Thymus (tissue), 11 donors: ENCODE measurements at regions not wholly inside any gene's neighbourhood (a gene's known extent, or its start where the extent isn't known, plus 50 kb on each side); places are given as distances from the start of the nearest gene placed in this dataset.

Experiments used
- DNase-seq, 9 donors: peaks; one replicate each; pipeline ENCODE4 v3.0.0-alpha.2; 2013; ENCODE audit warnings: low spot score in 9 of 9, low read depth in 6 of 9, missing footprints in 1 of 9
- H3K27ac ChIP-seq, 2 donors: one replicate each; pipeline ENCODE4 v1.5.1; 2013; ENCODE audit warnings: control low read depth in 1 of 2, low read depth in 1 of 2, low read length in 1 of 2, mild to moderate bottlenecking in 1 of 2, moderate library complexity in 1 of 2
- H3K27me3 ChIP-seq, 2 donors: one replicate each; pipeline ENCODE4 v1.5.1; 2013; ENCODE audit warnings: low read length in 1 of 2; ENCODE audit not compliant: control insufficient read depth in 2 of 2, insufficient read depth in 1 of 2
- H3K36me3 ChIP-seq, 2 donors: one replicate each; pipeline ENCODE4 v1.5.1; 2013; ENCODE audit warnings: low read length in 1 of 2, mild to moderate bottlenecking in 1 of 2, moderate library complexity in 1 of 2; ENCODE audit not compliant: control insufficient read depth in 2 of 2, insufficient read depth in 2 of 2
- H3K4me1 ChIP-seq, 2 donors: one replicate each; pipeline ENCODE4 v1.5.1; 2013; ENCODE audit warnings: low read length in 2 of 2; ENCODE audit not compliant: control insufficient read depth in 2 of 2, insufficient read depth in 2 of 2
- H3K4me3 ChIP-seq, 2 donors: one replicate each; pipeline ENCODE4 v1.5.1; 2013; ENCODE audit warnings: low read length in 2 of 2, control low read depth in 1 of 2, mild to moderate bottlenecking in 1 of 2
- H3K9me3 ChIP-seq, 2 donors: one replicate each; pipeline ENCODE4 v1.5.1; 2013; ENCODE audit warnings: low read length in 1 of 2, mild to moderate bottlenecking in 1 of 2; ENCODE audit not compliant: control insufficient read depth in 2 of 2, insufficient read depth in 1 of 2
- WGBS: extraction: QIAGEN DNeasy Blood & Tissue Kit; methylation state at CpG from one replicate; pipeline ENCODE4 v1.1.7; 2013; 5-methylcytosine and 5-hydroxymethylcytosine counted together
- donor health status: healthy.

GRCh38 chr11:134555510-134555909 is 143.5 kb upstream of the B3GAT1 start:
- no peak overlapping the region for H3K4me3 ChIP-seq
- H3K27me3 ChIP-seq = no peaks in the 10 kb centered on the region
- no peak overlapping the region for H3K27ac ChIP-seq
- no peaks in the 10 kb centered on the region for H3K9me3 ChIP-seq
- no peaks in the 10 kb centered on the region for H3K4me1 ChIP-seq
- DNase-seq = no peak
- 97% methylated on average over 7 of the region's 7 CpGs for WGBS
- H3K36me3 ChIP-seq = no peaks in the 10 kb centered on the region

DNA sequence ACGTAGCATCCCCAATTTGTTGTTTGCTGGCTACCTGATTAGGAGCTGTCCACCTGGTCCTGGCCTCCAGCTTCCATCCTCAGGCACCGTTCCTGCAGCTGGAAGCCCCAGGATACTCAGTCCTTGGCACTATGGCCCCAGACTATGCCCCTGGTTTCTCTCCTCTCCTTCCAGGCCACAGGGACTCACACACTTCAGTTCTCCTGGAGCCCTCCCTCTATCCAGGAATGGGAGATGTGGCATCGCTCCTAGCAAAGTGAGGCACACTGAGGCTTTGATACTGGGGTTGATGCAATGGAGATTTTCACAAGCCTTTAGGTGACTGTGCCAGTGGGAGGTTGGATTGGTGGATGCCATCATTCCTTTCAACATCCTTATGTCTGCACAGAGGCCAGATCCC is 142.8 kb upstream of the B3GAT1 start:
- no peak for DNase-seq
- no peaks in the 10 kb centered on the region for H3K4me1 ChIP-seq
- no peaks in the 10 kb centered on the region for H3K9me3 ChIP-seq
- no peaks in the 10 kb centered on the region for H3K27me3 ChIP-seq
- H3K27ac ChIP-seq = no peak overlapping the region
- H3K4me3 ChIP-seq = no peak overlapping the region
- WGBS = 88% methylated on average over 3 of the region's 3 CpGs
- no peaks in the 10 kb centered on the region for H3K36me3 ChIP-seq

DNA sequence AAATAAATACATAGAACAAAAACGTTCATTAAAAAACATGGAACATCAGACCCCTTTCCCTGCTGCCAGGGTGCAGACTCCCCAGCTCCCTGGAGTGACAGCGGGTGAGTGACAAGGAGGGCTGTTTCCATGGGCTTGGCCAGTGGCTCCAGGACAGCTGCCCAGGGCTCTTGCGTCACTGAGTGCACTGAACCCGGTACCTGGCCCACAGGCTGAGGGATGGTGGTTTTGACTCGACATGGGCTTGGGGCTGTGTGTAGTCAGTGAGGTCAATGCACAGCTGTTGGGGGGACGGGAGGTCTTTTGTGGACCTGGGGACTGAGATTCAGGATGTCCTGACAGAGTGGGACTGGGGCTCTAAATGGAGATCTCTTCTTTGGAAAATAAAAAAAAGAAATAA is 142.1 kb upstream of the B3GAT1 start:
- Histone ChIP-seq H3K4me3 (no peak overlapping the region), H3K27ac (no peak overlapping the region), H3K36me3 (no peaks in the 10 kb centered on the region), H3K27me3 (no peaks in the 10 kb centered on the region), H3K4me1 (no peaks in the 10 kb centered on the region), H3K9me3 (no peaks in the 10 kb centered on the region)
- no peak for DNase-seq
- 87% methylated on average over 6 of the region's 6 CpGs for WGBS

- WGBS = 86% methylated on average over 1 of the region's 1 CpG
- Histone ChIP-seq H3K27me3 (no peaks in the 10 kb centered on the region), H3K4me1 (no peaks in the 10 kb centered on the region), H3K4me3 (no peak overlapping the region), H3K36me3 (no peaks in the 10 kb centered on the region), H3K9me3 (no peaks in the 10 kb centered on the region), H3K27ac (no peak overlapping the region)
- DNase-seq = no peak
These were observed 140.7 kb upstream of the B3GAT1 start for GRCh38 chr11:134552749-134553148.

DNA sequence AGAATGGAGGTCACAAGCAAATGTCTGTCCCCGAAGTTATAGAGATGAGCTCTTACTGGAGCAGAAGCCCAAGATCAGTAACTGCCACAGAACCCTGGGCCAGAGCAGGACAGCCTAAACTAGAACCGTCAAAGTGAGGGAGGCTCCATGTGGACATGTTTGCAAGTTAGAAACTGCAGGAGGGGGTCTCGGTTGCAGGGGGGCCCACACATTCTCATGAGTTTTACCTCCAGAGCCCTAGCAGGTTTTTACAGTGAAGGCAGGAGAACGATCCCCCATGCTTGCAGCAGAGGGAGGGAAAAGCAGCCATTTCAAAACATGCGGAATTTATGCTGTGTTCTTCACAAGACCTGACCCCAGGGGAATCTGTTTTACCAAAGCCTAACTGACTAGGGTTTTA is 133.5 kb upstream of the B3GAT1 start:
- H3K27ac ChIP-seq = no peak overlapping the region
- peaks cover 0 to 3% of the 10 kb centered on the region in 2 donors for H3K9me3 ChIP-seq
- no peaks in the 10 kb centered on the region for H3K27me3 ChIP-seq
- 97% methylated on average over 5 of the region's 5 CpGs for WGBS
- H3K4me1 ChIP-seq = no peaks in the 10 kb centered on the region
- DNase-seq = no peak
- no peaks in the 10 kb centered on the region for H3K36me3 ChIP-seq
- no peak overlapping the region for H3K4me3 ChIP-seq

- H3K36me3 ChIP-seq = no peaks in the 10 kb centered on the region
- DNase-seq = no peak
- no peaks in the 10 kb centered on the region for H3K27me3 ChIP-seq
- 87% methylated on average over 14 of the region's 14 CpGs for WGBS
- H3K27ac ChIP-seq = no peak overlapping the region
- no peaks in the 10 kb centered on the region for H3K4me1 ChIP-seq
- no peak overlapping the region for H3K4me3 ChIP-seq
- H3K9me3 ChIP-seq = peaks cover 0 to 3% of the 10 kb centered on the region in 2 donors
These were observed 132.2 kb upstream of the B3GAT1 start for GRCh38 chr11:134544095-134544815.

DNA sequence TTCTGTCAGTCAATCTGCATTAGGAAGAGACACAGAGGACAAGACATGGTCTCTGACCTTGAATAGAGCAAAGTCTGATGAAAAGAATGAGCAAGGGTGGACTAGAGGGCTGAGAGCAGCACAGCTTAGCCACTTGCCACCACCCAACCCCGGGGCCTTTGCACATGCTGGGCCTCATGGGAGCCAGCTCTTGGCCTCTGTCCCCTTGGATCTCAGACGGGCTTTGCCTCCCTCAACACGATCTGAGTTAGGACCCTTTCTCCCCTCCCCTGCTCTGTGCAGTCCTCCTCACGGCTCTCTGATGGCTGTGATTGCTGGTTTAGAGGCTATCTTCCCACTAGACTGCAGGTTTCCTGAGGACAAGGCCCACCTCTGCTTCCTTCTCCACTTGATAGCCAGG is 131.6 kb upstream of the B3GAT1 start:
- no peaks in the 10 kb centered on the region for H3K36me3 ChIP-seq
- H3K27ac ChIP-seq = no peak overlapping the region
- H3K4me3 ChIP-seq = no peak overlapping the region
- no peaks in the 10 kb centered on the region for H3K27me3 ChIP-seq
- WGBS = 85% methylated on average over 4 of the region's 4 CpGs
- peaks cover 0 to 3% of the 10 kb centered on the region in 2 donors for H3K9me3 ChIP-seq
- H3K4me1 ChIP-seq = no peaks in the 10 kb centered on the region
- no peak for DNase-seq

- no peak for DNase-seq
- no peak overlapping the region for H3K4me3 ChIP-seq
- H3K27me3 ChIP-seq = no peaks in the 10 kb centered on the region
- WGBS = 96% methylated on average over 4 of the region's 4 CpGs
- peaks cover 0 to 3% of the 10 kb centered on the region in 2 donors for H3K9me3 ChIP-seq
- no peak overlapping the region for H3K27ac ChIP-seq
- no peaks in the 10 kb centered on the region for H3K36me3 ChIP-seq
- peaks cover 0 to under 1% of the 10 kb centered on the region in 2 donors for H3K4me1 ChIP-seq
These were observed 131.2 kb upstream of the B3GAT1 start for GRCh38 chr11:134543241-134543640.

GRCh38 chr11:134542401-134543165 is 130.5 kb upstream of the B3GAT1 start:
- H3K27ac ChIP-seq = no peak overlapping the region

More at GRCh38 chr11:134542401-134543165, 130.5 kb upstream of the B3GAT1 start:
- 85% methylated on average over 10 of the region's 10 CpGs for WGBS
- no peak for DNase-seq
- no peak overlapping the region for H3K4me3 ChIP-seq
- peaks cover 0 to 3% of the 10 kb centered on the region in 2 donors for H3K9me3 ChIP-seq
- peaks cover 0 to 2% of the 10 kb centered on the region in 2 donors for H3K4me1 ChIP-seq
- H3K36me3 ChIP-seq = no peaks in the 10 kb centered on the region
- peaks cover 0 to 3% of the 10 kb centered on the region in 2 donors for H3K27me3 ChIP-seq
